ENCODE measurements at regions not wholly inside any gene's neighbourhood (a gene's known extent, or its start where the extent isn't known, plus 50 kb on each side); places are given as distances from the start of the nearest gene placed in this dataset.

DNA sequence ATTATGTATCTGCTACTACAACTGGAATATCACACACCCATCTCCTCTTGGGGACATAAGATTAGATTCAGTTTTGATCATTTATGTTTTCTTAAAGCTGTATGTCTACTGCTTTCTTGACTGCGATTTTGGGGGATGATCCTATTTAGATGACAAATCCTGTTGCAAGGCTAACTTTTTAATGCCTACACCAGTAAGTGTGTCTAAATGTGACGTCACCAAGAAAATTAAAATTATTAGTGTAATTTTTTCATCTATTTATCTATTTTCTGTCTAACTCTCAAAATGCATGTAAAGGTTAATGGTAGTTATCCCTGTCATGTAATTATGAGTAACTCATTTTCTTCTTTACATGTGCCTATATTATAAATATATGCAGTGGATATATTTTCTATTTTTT is 170.9 kb upstream of the PPFIA2 start:
- TF ChIP-seq CTCF (IDR thresholded peaks at IDR 0.05) = no peak
- TF ChIP-seq ATF3 (CRISPR knock-in tag; conservative IDR thresholded peaks at IDR 0.05) = no peak
- TF ChIP-seq JUN (CRISPR knock-in tag; IDR thresholded peaks at IDR 0.05) = no peak
- TF ChIP-seq, protein P1, sequence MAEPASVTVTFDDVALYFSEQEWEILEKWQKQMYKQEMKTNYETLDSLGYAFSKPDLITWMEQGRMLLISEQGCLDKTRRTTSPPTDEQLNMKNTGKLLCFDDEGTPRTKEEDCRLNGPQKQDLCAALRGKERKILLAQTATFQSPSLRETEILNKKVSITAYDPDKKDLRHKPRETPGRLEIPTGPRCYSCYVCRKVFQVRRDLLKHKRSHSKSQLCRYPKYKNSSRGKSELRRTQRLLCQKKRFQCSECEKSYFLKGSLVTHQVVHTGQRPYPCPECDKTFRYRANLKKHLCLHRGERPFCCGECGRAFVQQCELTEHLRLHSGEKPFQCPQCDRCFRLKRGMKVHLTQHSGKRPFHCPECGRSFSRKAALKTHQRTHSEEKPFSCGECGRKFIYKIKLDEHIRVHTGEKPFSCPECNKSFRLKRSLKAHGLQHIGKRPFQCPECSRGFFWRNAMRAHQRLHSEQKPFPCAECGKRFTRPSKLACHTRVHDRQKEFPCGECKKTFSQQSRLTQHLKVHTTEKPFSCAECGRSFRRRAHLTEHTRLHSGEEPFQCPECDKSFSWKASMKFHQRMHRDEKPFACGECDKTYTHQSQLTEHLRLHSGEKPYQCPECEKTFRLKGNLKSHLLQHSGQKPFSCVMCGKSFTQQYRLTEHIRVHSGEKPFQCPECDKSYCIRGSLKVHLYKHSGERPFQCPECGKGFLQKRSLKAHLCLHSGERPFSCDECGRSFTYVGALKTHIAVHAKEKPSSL (CRISPR knock-in tag; conservative IDR thresholded peaks at IDR 0.05) = no peak
- TF ChIP-seq RELA (CRISPR knock-in tag; IDR thresholded peaks at IDR 0.05; ENCODE audit: borderline replicate concordance) = no peak
- no peak for TF ChIP-seq CREB1 (CRISPR knock-in tag; IDR thresholded peaks at IDR 0.05)
- TF ChIP-seq ZNF232 (CRISPR knock-in tag; IDR thresholded peaks at IDR 0.05) = no peak
- TF ChIP-seq MAX (CRISPR knock-in tag; IDR thresholded peaks at IDR 0.05) = no peak
- no peak for TF ChIP-seq ZNF317 (CRISPR knock-in tag; IDR thresholded peaks at IDR 0.05; ENCODE audit: borderline replicate concordance, low read depth)
- no peak for TF ChIP-seq FOXJ3 (CRISPR knock-in tag; IDR thresholded peaks at IDR 0.05; ENCODE audit: borderline replicate concordance)
- no peak for TF ChIP-seq ESRRA (CRISPR knock-in tag; IDR thresholded peaks at IDR 0.05; ENCODE audit: borderline replicate concordance)
- TF ChIP-seq GABPB1 (CRISPR knock-in tag; IDR thresholded peaks at IDR 0.05) = no peak
